ENCODE measurements at regions not wholly inside any gene's neighbourhood (a gene's known extent, or its start where the extent isn't known, plus 50 kb on each side); places are given as distances from the start of the nearest gene placed in this dataset.

- TF ChIP-seq POLR2A (IDR thresholded peaks at IDR 0.05) (no peak), CTCF (IDR thresholded peaks at IDR 0.05) (no peak), POLR2AphosphoS5 (IDR thresholded peaks at IDR 0.05) (no peak)
These were observed 395.5 kb upstream of the PROK2 start for GRCh38 chr3:72180405-72180804.

Data from transverse colon (tissue), 4 donors.